WI38 (cell line): ENCODE measurements at regions not wholly inside any gene's neighbourhood (a gene's known extent, or its start where the extent isn't known, plus 50 kb on each side); places are given as distances from the start of the nearest gene placed in this dataset.

ENCODE experiments used
- H3K4me3 ChIP-seq: 2 replicates; pipeline ENCODE4 v1.5.1; 2011; ENCODE audit warnings: low read depth, mild to moderate bottlenecking, control low read depth, low read length
- CTCF ChIP-seq: IDR thresholded peaks from 2 replicates; pipeline ENCODE4 v1.5.1; 2012; ENCODE audit warnings: low read depth, mild to moderate bottlenecking, control low read depth, low read length

- TF ChIP-seq CTCF, result no peak
- no peak overlapping the region for H3K4me3 ChIP-seq
Measured at GRCh38 chr11:104795501-104796213, 102.6 kb downstream of the CASP12 start.

GRCh38 chr11:104792861-104793260 is 105.4 kb downstream of the CASP12 start:
- no peak for TF ChIP-seq CTCF
- no peak overlapping the region for H3K4me3 ChIP-seq

- TF ChIP-seq CTCF, result no peak
- H3K4me3 ChIP-seq, result no peak overlapping the region
Measured at GRCh38 chr11:104791896-104792295, 106.4 kb downstream of the CASP12 start.

- H3K4me3 ChIP-seq, result no peak overlapping the region
- TF ChIP-seq CTCF, result no peak
Measured at GRCh38 chr11:104784684-104785460, 113.4 kb downstream of the CASP12 start.

- TF ChIP-seq CTCF, result no peak
- no peak overlapping the region for H3K4me3 ChIP-seq
Measured at GRCh38 chr11:104783241-104783640, 115.0 kb downstream of the CASP12 start.

GRCh38 chr11:104782377-104782754 is 115.9 kb downstream of the CASP12 start:
- no peak overlapping the region for H3K4me3 ChIP-seq
- TF ChIP-seq CTCF, result no peak

- H3K4me3 ChIP-seq, result no peak overlapping the region
- no peak for TF ChIP-seq CTCF
Measured at GRCh38 chr11:104781719-104782376, 116.4 kb downstream of the CASP12 start.
